GM21737 (cell line): ENCODE measurements at regions not wholly inside any gene's neighbourhood (a gene's known extent, or its start where the extent isn't known, plus 50 kb on each side); places are given as distances from the start of the nearest gene placed in this dataset.
"Not testable (repeated sequence)": the region's sequence is repeated elsewhere in the genome, so short reads cannot be mapped to it uniquely, and the experiment has no call there.

Source experiments
- ATAC-seq: cut with Tn5 transposase; IDR thresholded peaks from one replicate; pipeline ENCODE4 v1.9.1; 2021; ENCODE audit warnings: mild to moderate bottlenecking, moderate library complexity; ENCODE audit not compliant: unreplicated experiment

GRCh38 chr2:58730764-58731487, 489.8 kb upstream of the FANCL start:
- ATAC-seq: no peak

GRCh38 chr2:58727981-58728656, 487.0 kb upstream of the FANCL start:
- ATAC-seq: no peak

GRCh38 chr2:58721912-58722591, 480.9 kb upstream of the FANCL start:
- ATAC-seq: no peak

- ATAC-seq: no peak
Observed at GRCh38 chr2:58720770-58721697, 479.9 kb upstream of the FANCL start.

- ATAC-seq: no peak
Observed at GRCh38 chr2:58720033-58720769, 479.1 kb upstream of the FANCL start.

- ATAC-seq: no peak
Observed at GRCh38 chr2:58715344-58715743, 474.2 kb upstream of the FANCL start.

- no peak for ATAC-seq
Observed at GRCh38 chr2:58714238-58714637, 473.1 kb upstream of the FANCL start.

GRCh38 chr2:58710795-58711279, 469.7 kb upstream of the FANCL start:
- no peak for ATAC-seq

- no peak for ATAC-seq
Observed at GRCh38 chr2:58709687-58710354, 468.7 kb upstream of the FANCL start.

GRCh38 chr2:58709274-58709673, 468.1 kb upstream of the FANCL start:
- ATAC-seq: no peak

- no peak for ATAC-seq
Observed at GRCh38 chr2:58708565-58708964, 467.4 kb upstream of the FANCL start.

GRCh38 chr2:58702302-58702885, 461.3 kb upstream of the FANCL start:
- ATAC-seq: no peak

- ATAC-seq: no peak
Observed at GRCh38 chr2:58701688-58702301, 460.7 kb upstream of the FANCL start.

GRCh38 chr2:58700591-58700990, 459.5 kb upstream of the FANCL start:
- no peak for ATAC-seq

- ATAC-seq: no peak
Observed at GRCh38 chr2:58699411-58699810, 458.3 kb upstream of the FANCL start.

GRCh38 chr2:58698620-58699019, 457.5 kb upstream of the FANCL start:
- ATAC-seq: no peak

- not testable (repeated sequence) for ATAC-seq
Observed at GRCh38 chr2:58694114-58694513, 453.0 kb upstream of the FANCL start.

GRCh38 chr2:58691041-58691440, 449.9 kb upstream of the FANCL start:
- ATAC-seq: not testable (repeated sequence)

- ATAC-seq: no peak
Observed at GRCh38 chr2:58688813-58689212, 447.7 kb upstream of the FANCL start.
